Right lobe of liver (tissue), 4 donors: ENCODE measurements at regions not wholly inside any gene's neighbourhood (a gene's known extent, or its start where the extent isn't known, plus 50 kb on each side); places are given as distances from the start of the nearest gene placed in this dataset.

ENCODE experiments used
- POLR2A ChIP-seq: fragments of 450-650 bp; IDR thresholded peaks from one replicate; pipeline ENCODE4 v1.6.1; 2017; ENCODE audit warnings: antibody characterized with exemption, mild to moderate bottlenecking
- TF ChIP-seq, protein P1 (sequence below), 4 donors: fragments of 200-600 bp in 3 of 4; fragments of 450-650 bp in 1 of 4; IDR thresholded peaks; one replicate each; pipeline versions ENCODE4 v1.5.1 to v1.8.0; 2016 to 2022; ENCODE audit warnings: antibody characterized with exemption in 4 of 4, mild to moderate bottlenecking in 2 of 4
- donor health status: DM: no; HTN: no; CAD: no.
- donor health status: DM: no; HTN: no; CAD: no.
- donor health status: DM: no; HTN: yes; CAD: no.

DNA sequence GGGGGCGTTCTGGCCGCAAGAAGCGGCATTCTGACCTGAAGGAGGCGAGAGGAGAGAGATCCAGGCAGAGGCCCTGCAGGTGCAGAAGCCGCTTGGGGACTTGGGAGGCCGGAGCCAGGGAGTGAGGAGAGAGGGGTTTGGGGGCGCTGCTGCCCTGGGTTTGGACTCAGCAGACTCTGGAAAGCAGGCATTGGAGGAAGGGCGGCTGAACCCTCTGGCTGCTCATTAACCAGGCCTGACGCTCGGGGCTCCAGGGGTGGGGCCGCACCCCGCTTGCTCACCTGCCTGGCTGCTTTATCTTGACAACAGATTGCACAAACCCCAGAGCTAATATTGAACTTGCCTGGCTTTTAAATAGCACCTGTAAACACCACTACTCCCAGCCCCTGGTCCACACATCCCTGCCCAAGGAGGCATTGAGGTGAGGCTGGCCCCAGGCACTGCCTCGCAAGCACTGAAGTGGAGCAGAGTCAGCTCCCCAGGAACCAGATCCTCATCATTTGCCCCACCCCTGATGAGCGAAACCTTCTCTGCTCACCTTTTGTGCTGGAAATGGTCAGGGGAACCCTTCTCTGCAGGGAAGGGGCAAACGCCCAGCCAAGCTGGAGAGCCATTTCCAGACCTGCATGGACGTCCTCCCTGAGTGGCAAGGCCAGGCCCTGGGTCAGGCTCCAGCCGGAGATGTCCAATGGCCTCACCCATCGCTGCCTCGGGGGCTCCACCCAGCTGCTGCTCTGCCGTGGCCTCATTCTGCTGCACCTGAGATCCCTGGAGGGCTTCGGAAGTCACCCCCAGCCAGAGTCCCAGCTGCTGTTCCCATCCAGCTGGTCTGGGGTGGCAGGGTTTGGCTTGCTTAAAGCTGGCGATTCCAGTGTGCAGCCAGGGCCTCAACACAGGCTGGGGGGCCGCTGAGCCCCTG, 190.2 kb upstream of the GSE1 start:
- TF ChIP-seq, protein P1, sequence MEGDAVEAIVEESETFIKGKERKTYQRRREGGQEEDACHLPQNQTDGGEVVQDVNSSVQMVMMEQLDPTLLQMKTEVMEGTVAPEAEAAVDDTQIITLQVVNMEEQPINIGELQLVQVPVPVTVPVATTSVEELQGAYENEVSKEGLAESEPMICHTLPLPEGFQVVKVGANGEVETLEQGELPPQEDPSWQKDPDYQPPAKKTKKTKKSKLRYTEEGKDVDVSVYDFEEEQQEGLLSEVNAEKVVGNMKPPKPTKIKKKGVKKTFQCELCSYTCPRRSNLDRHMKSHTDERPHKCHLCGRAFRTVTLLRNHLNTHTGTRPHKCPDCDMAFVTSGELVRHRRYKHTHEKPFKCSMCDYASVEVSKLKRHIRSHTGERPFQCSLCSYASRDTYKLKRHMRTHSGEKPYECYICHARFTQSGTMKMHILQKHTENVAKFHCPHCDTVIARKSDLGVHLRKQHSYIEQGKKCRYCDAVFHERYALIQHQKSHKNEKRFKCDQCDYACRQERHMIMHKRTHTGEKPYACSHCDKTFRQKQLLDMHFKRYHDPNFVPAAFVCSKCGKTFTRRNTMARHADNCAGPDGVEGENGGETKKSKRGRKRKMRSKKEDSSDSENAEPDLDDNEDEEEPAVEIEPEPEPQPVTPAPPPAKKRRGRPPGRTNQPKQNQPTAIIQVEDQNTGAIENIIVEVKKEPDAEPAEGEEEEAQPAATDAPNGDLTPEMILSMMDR (IDR thresholded peaks at IDR 0.05) = peak in 2 of 4 donors; percentile 34 to 45
- TF ChIP-seq POLR2A = no peak
